Adipocyte (in vitro differentiated cells): ENCODE measurements at regions not wholly inside any gene's neighbourhood (a gene's known extent, or its start where the extent isn't known, plus 50 kb on each side); places are given as distances from the start of the nearest gene placed in this dataset.
"Not testable (repeated sequence)": the region's sequence is repeated elsewhere in the genome, so short reads cannot be mapped to it uniquely, and the experiment has no call there.

ENCODE experiments used
- DNase-seq: peaks from one replicate; pipeline ENCODE4 v3.0.0-alpha.2; 2015; ENCODE audit warnings: low read depth
- H3K27me3 ChIP-seq: replicated peaks from 2 replicates; pipeline ENCODE4 v1.7.0; 2013; ENCODE audit warnings: mild to moderate bottlenecking, low read length, moderate library complexity; ENCODE audit not compliant: control insufficient read depth, insufficient read depth
- H3K36me3 ChIP-seq: 2 replicates; pipeline ENCODE4 v1.7.0; 2013; ENCODE audit warnings: low read length, mild to moderate bottlenecking, moderate library complexity; ENCODE audit not compliant: control insufficient read depth, insufficient read depth, severe bottlenecking
- H3K4me1 ChIP-seq: 2 replicates; pipeline ENCODE4 v1.7.0; 2013; ENCODE audit warnings: mild to moderate bottlenecking, low read length, moderate library complexity; ENCODE audit not compliant: control insufficient read depth, insufficient read depth
- H3K4me3 ChIP-seq: 2 replicates; pipeline ENCODE4 v1.7.0; 2013; ENCODE audit warnings: mild to moderate bottlenecking, low read length, moderate library complexity
- H3K9ac ChIP-seq: 2 replicates; pipeline ENCODE4 v1.7.0; 2013; ENCODE audit warnings: mild to moderate bottlenecking, low read length, moderate library complexity
- H3K9me3 ChIP-seq: 2 replicates; pipeline ENCODE4 v1.7.0; 2013; ENCODE audit warnings: mild to moderate bottlenecking, low read length, moderate library complexity; ENCODE audit not compliant: control insufficient read depth

GRCh38 chr6:58291319-58291718 lies 973.9 kb downstream of the PRIM2 start:
- H3K27me3 ChIP-seq, DNase-seq, H3K4me3 ChIP-seq, H3K9ac ChIP-seq, H3K9me3 ChIP-seq, H3K4me1 ChIP-seq, H3K36me3 ChIP-seq: not testable (repeated sequence)

DNA sequence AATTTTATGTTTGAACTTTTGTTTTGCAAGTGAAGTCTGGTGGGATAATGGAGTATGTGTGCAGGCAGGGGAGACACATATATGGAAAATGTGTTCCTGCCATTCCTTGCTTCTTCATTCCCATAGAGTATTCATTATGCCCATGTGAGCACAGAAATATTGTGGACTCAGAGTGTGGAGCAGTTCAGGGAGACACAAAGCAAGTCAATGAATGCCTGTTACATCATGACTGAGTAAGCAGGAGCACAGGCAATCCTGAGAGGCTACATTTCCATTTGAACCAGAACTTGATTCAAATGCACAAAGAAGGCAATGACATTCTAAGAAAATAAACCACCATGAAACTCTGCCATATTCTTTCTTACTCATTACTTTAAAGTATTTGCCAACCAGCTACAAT lies 990.5 kb downstream of the PRIM2 start:
- H3K4me3 ChIP-seq, H3K36me3 ChIP-seq, H3K4me1 ChIP-seq, H3K9ac ChIP-seq, H3K9me3 ChIP-seq, DNase-seq, H3K27me3 ChIP-seq: not testable (repeated sequence)

DNA sequence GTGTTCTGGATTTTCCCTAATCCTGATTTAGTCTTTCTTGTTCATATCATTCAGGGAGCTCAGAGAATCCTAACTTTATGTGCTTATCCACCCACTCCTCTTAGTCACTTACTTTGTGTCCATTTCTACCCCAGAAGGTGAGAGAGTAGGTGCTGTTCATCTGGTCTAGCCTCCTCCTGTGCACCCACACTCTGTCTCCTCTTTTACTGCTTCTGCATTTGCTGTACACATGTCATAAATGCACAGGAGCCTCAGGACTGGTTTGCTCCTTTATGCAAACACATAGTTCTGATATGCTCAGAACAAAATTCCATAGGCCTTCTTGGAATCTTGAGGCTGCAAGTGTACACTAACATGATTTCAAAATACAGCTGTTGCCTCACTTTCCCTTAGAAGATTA lies 1014.7 kb downstream of the PRIM2 start:
- H3K9me3 ChIP-seq, H3K36me3 ChIP-seq, H3K9ac ChIP-seq, H3K4me1 ChIP-seq, H3K27me3 ChIP-seq, H3K4me3 ChIP-seq, DNase-seq: not testable (repeated sequence)

DNA sequence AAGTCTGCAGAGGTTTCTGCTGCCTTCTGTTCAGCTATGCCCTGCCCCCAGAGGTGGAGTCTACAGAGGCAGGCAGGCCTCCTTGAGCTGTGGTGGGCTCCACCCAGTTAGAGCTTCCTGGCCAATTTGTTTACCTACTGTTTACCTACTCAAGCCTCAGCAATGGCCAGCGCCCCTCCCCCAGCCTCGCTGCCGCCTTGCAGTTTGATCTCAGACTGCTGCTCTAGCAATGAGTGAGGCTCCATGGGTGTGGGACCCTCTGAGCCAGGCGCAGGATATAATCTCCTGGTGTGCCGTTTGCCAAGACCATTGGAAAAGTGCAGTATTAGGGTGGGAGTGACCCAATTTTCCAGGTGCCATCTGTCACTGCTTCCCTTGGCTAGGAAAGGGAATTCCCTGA lies 1024.9 kb downstream of the PRIM2 start:
- not testable (repeated sequence) for H3K9ac ChIP-seq, H3K4me3 ChIP-seq, H3K36me3 ChIP-seq, H3K9me3 ChIP-seq, H3K4me1 ChIP-seq, DNase-seq, H3K27me3 ChIP-seq

- H3K4me3 ChIP-seq, H3K4me1 ChIP-seq, H3K9ac ChIP-seq, H3K27me3 ChIP-seq, DNase-seq, H3K36me3 ChIP-seq, H3K9me3 ChIP-seq: not testable (repeated sequence)
Observed at GRCh38 chr6:58347534-58347933, 1030.1 kb downstream of the PRIM2 start.

- not testable (repeated sequence) for H3K9me3 ChIP-seq, H3K9ac ChIP-seq, H3K4me1 ChIP-seq, H3K4me3 ChIP-seq, H3K27me3 ChIP-seq, H3K36me3 ChIP-seq, DNase-seq
Observed at GRCh38 chr6:58351619-58352018, 1034.2 kb downstream of the PRIM2 start.

DNA sequence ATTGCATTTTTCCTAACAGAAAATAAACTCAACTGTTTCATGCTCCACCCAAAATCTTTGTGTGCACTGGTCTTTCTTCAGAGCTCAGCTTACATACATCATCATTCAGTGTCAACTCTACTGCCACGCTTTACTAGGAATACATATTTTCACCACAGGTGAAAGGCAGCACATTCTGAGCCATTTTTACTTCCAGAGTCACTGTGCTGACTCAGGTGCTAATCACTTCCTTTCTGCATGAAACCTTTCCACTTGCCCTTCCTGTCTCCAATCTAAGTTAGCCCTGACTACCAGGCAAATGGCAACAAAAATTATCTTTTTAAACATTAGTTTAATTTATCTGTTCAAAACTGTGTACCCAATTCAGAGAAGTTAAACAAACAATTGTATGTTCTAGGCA lies 1041.0 kb downstream of the PRIM2 start:
- H3K36me3 ChIP-seq, H3K9ac ChIP-seq, H3K27me3 ChIP-seq, H3K4me1 ChIP-seq, H3K9me3 ChIP-seq, DNase-seq, H3K4me3 ChIP-seq: not testable (repeated sequence)

GRCh38 chr6:58365856-58366255 lies 1048.4 kb downstream of the PRIM2 start:
- H3K9me3 ChIP-seq, H3K9ac ChIP-seq, H3K36me3 ChIP-seq, H3K4me3 ChIP-seq, H3K27me3 ChIP-seq, DNase-seq, H3K4me1 ChIP-seq: not testable (repeated sequence)

GRCh38 chr6:58406659-58407058 lies 1089.2 kb downstream of the PRIM2 start:
- not testable (repeated sequence) for H3K27me3 ChIP-seq, DNase-seq, H3K4me3 ChIP-seq, H3K9ac ChIP-seq, H3K36me3 ChIP-seq, H3K4me1 ChIP-seq
- H3K9me3 ChIP-seq: peaks cover 28% of the 10 kb centered on the region

GRCh38 chr6:58419321-58419720 lies 1101.9 kb downstream of the PRIM2 start:
- H3K9me3 ChIP-seq: peaks cover 40% of the 10 kb centered on the region
- H3K4me1 ChIP-seq: no peaks in the 10 kb centered on the region
- no peak for DNase-seq
- no peak overlapping the region for H3K9ac ChIP-seq
- H3K27me3 ChIP-seq: no peaks in the 10 kb centered on the region
- no peaks in the 10 kb centered on the region for H3K36me3 ChIP-seq
- H3K4me3 ChIP-seq: no peak overlapping the region
